Uterus (tissue), 3 donors: ENCODE measurements at regions not wholly inside any gene's neighbourhood (a gene's known extent, or its start where the extent isn't known, plus 50 kb on each side); places are given as distances from the start of the nearest gene placed in this dataset.

Source experiments
- DNase-seq, 2 donors: peaks; one replicate each; pipeline ENCODE4 v3.0.0-alpha.2; 2019 to 2020
- H3K27ac ChIP-seq, 2 donors: fragments of 200-600 bp; sonication (generic); 1 replicate in 1 of 2; 2 replicates in 1 of 2; pipeline ENCODE4 v1.5.1; 2016 to 2018
- H3K27me3 ChIP-seq, 2 donors: fragments of 200-600 bp; sonication (generic); one replicate each; pipeline ENCODE4 v1.5.1; 2018 to 2019; ENCODE audit warnings: control low read depth in 1 of 2
- H3K36me3 ChIP-seq, 2 donors: fragments of 200-600 bp; sonication (generic); one replicate each; pipeline ENCODE4 v1.5.1; 2019; ENCODE audit warnings: control low read depth in 1 of 2
- H3K4me1 ChIP-seq, 2 donors: fragments of 200-600 bp; sonication (generic); one replicate each; pipeline ENCODE4 v1.5.1; 2018 to 2019; ENCODE audit warnings: control low read depth in 1 of 2
- H3K4me3 ChIP-seq, 2 donors: fragments of 200-600 bp; sonication (generic); 1 replicate in 1 of 2; 2 replicates in 1 of 2; pipeline ENCODE4 v1.5.1; 2018 to 2019; ENCODE audit warnings: mild to moderate bottlenecking in 1 of 2
- H3K9me3 ChIP-seq, 2 donors: fragments of 200-600 bp; sonication (generic); one replicate each; pipeline ENCODE4 v1.5.1; 2019; ENCODE audit warnings: control low read depth in 1 of 2
- CTCF ChIP-seq, 4 experiments: fragments of 200-600 bp in 2 of 4; fragments of 450-650 bp in 2 of 4; sonication (generic) in 2 of 4; IDR thresholded peaks; one replicate each; pipeline ENCODE4 v1.5.1; 2016 to 2019; ENCODE audit warnings: antibody characterized with exemption in 4 of 4, mild to moderate bottlenecking in 2 of 4, moderate library complexity in 1 of 4
- POLR2A ChIP-seq, 2 donors: fragments of 450-650 bp; IDR thresholded peaks; one replicate each; pipeline ENCODE4 v1.6.1; 2016; ENCODE audit warnings: antibody characterized with exemption in 2 of 2, mild to moderate bottlenecking in 1 of 2, moderate library complexity in 1 of 2
- intact Hi-C: fragments of 100-400 bp; cut with DNase I; formaldehyde crosslinking; loops from one replicate; pipeline ENCODE4 v1.15.1; 2023; ENCODE audit warnings: low total_unique reads
- donor health status: DM: yes; HTN: yes; CAD: no.

GRCh38 chr20:63124782-63125580 is 91.0 kb downstream of the YTHDF1 start:
- H3K4me3 ChIP-seq, result no peak overlapping the region
- no peaks in the 10 kb centered on the region for H3K4me1 ChIP-seq
- intact Hi-C loops, result no loop called here
- no peaks in the 10 kb centered on the region for H3K9me3 ChIP-seq
- no peaks in the 10 kb centered on the region for H3K27me3 ChIP-seq
- TF ChIP-seq CTCF (IDR thresholded peaks at IDR 0.05) (no peak), POLR2A (IDR thresholded peaks at IDR 0.05) (no peak)
- no peaks in the 10 kb centered on the region for H3K36me3 ChIP-seq
- H3K27ac ChIP-seq, result no peak overlapping the region
- DNase-seq, result no peak

GRCh38 chr20:63124092-63124781 is 91.7 kb downstream of the YTHDF1 start:
- H3K27me3 ChIP-seq, result no peaks in the 10 kb centered on the region
- no peak for TF ChIP-seq POLR2A (IDR thresholded peaks at IDR 0.05)

GRCh38 chr20:63123331-63123741 is 92.6 kb downstream of the YTHDF1 start:
- Histone ChIP-seq H3K27me3 (no peaks in the 10 kb centered on the region), H3K4me3 (no peak overlapping the region), H3K36me3 (no peaks in the 10 kb centered on the region), H3K27ac (no peak overlapping the region), H3K4me1 (no peaks in the 10 kb centered on the region), H3K9me3 (no peaks in the 10 kb centered on the region)
- TF ChIP-seq POLR2A (IDR thresholded peaks at IDR 0.05), result no peak
- no peak for TF ChIP-seq CTCF (IDR thresholded peaks at IDR 0.05)
- intact Hi-C loops, result no loop called here
- no peak for DNase-seq

More at GRCh38 chr20:63124092-63124781, 91.7 kb downstream of the YTHDF1 start:
- intact Hi-C loops, result no loop called here
- no peaks in the 10 kb centered on the region for H3K36me3 ChIP-seq
- H3K27ac ChIP-seq, result no peak overlapping the region
- DNase-seq, result no peak
- H3K4me3 ChIP-seq, result no peak overlapping the region
- no peaks in the 10 kb centered on the region for H3K4me1 ChIP-seq
- H3K9me3 ChIP-seq, result no peaks in the 10 kb centered on the region

- no peaks in the 10 kb centered on the region for H3K27me3 ChIP-seq
- no peak overlapping the region for H3K4me3 ChIP-seq
- intact Hi-C loops, result no loop called here
- DNase-seq, result no peak
- TF ChIP-seq POLR2A (IDR thresholded peaks at IDR 0.05) (no peak), CTCF (IDR thresholded peaks at IDR 0.05) (no peak)
- H3K9me3 ChIP-seq, result no peaks in the 10 kb centered on the region
- H3K36me3 ChIP-seq, result no peaks in the 10 kb centered on the region
- H3K4me1 ChIP-seq, result no peaks in the 10 kb centered on the region
- no peak overlapping the region for H3K27ac ChIP-seq
Measured at GRCh38 chr20:63122626-63123025, 93.3 kb downstream of the YTHDF1 start.

GRCh38 chr20:63121749-63122405 is 94.1 kb downstream of the YTHDF1 start:
- DNase-seq, result no peak
- Histone ChIP-seq H3K9me3 (no peaks in the 10 kb centered on the region), H3K4me3 (no peak overlapping the region), H3K4me1 (no peaks in the 10 kb centered on the region), H3K36me3 (no peaks in the 10 kb centered on the region), H3K27ac (no peak overlapping the region), H3K27me3 (no peaks in the 10 kb centered on the region)
- intact Hi-C loops, result no loop called here
- TF ChIP-seq CTCF (IDR thresholded peaks at IDR 0.05) (no peak), POLR2A (IDR thresholded peaks at IDR 0.05) (no peak)
